Activated T-cell treated with anti-CD3 and anti-CD28 coated beads, Interleukin-2, amount 50 U/mL, for 24 hours (primary cell): ENCODE measurements at regions not wholly inside any gene's neighbourhood (a gene's known extent, or its start where the extent isn't known, plus 50 kb on each side); places are given as distances from the start of the nearest gene placed in this dataset.
A peak's percentile ranks its signal among the peaks of the same experiment; 100 is the strongest.

ENCODE experiments used
- DNase-seq: peaks from one replicate; pipeline ENCODE4 v3.0.0-alpha.2; 2020
- H3K27ac Mint-ChIP-seq: 2 replicates; pipeline ENCODE4 v1.8.0; 2020; ENCODE audit warnings: mild to moderate bottlenecking, mixed read lengths
- H3K27me3 Mint-ChIP-seq: 2 replicates; pipeline ENCODE4 v1.8.0; 2020; ENCODE audit warnings: mixed read lengths
- H3K36me3 Mint-ChIP-seq: 2 replicates; pipeline ENCODE4 v1.8.0; 2020; ENCODE audit warnings: low read depth, mixed read lengths
- H3K4me1 Mint-ChIP-seq: 2 replicates; pipeline ENCODE4 v1.8.0; 2020; ENCODE audit warnings: low read depth, mixed read lengths
- H3K4me3 Mint-ChIP-seq: 2 replicates; pipeline ENCODE4 v1.8.0; 2020; ENCODE audit warnings: mild to moderate bottlenecking, moderate library complexity, mixed read lengths
- H3K9me3 Mint-ChIP-seq: 2 replicates; pipeline ENCODE4 v1.8.0; 2020; ENCODE audit warnings: mixed read lengths

- no peak overlapping the region for H3K27ac Mint-ChIP-seq
- no peaks in the 10 kb centered on the region for H3K36me3 Mint-ChIP-seq
- DNase-seq: no peak
- peaks cover 1% of the 10 kb centered on the region for H3K4me1 Mint-ChIP-seq
- H3K9me3 Mint-ChIP-seq: no peaks in the 10 kb centered on the region
- no peak overlapping the region for H3K4me3 Mint-ChIP-seq
- peaks cover 3% of the 10 kb centered on the region for H3K27me3 Mint-ChIP-seq
These were observed 194.5 kb downstream of the SOX9 start for GRCh38 chr17:72315122-72315913.

GRCh38 chr17:72318131-72318530 is 197.3 kb downstream of the SOX9 start:
- Mint-ChIP-seq H3K9me3 (no peaks in the 10 kb centered on the region), H3K4me1 (no peaks in the 10 kb centered on the region), H3K27ac (no peak overlapping the region), H3K27me3 (peaks cover 6% of the 10 kb centered on the region), H3K36me3 (no peaks in the 10 kb centered on the region), H3K4me3 (no peak overlapping the region)
- no peak for DNase-seq

- no peak overlapping the region for H3K27ac Mint-ChIP-seq
- no peak overlapping the region for H3K4me3 Mint-ChIP-seq
- peaks cover 5% of the 10 kb centered on the region for H3K9me3 Mint-ChIP-seq
- H3K36me3 Mint-ChIP-seq: no peaks in the 10 kb centered on the region
- H3K27me3 Mint-ChIP-seq: peaks cover 6% of the 10 kb centered on the region
- DNase-seq: no peak
- no peaks in the 10 kb centered on the region for H3K4me1 Mint-ChIP-seq
These were observed 201.1 kb downstream of the SOX9 start for GRCh38 chr17:72321896-72322295.

DNA sequence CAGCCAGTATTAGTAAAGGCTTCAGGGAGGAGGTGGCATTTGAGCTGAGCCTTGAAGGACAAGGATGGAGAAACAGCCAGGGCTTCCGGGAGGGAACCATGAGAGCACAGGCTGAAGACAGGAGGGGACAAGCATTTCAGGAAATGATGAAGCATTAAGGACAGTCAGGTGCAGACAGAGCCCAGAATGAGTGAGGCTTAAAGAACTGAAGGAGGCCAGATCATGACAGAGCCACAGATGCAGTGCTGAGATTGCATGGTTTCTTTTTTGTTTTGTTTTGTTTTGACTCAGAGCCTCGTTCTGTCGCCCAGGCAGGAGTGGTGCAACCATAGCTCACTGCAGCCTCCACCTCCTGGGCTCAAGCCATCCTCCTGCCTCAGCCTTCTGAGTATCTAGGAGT is 211.5 kb downstream of the SOX9 start:
- H3K36me3 Mint-ChIP-seq: no peaks in the 10 kb centered on the region
- H3K9me3 Mint-ChIP-seq: no peaks in the 10 kb centered on the region
- no peaks in the 10 kb centered on the region for H3K4me1 Mint-ChIP-seq
- DNase-seq: no peak
- no peak overlapping the region for H3K4me3 Mint-ChIP-seq
- H3K27ac Mint-ChIP-seq: no peak overlapping the region
- H3K27me3 Mint-ChIP-seq: peaks cover 20% of the 10 kb centered on the region

DNA sequence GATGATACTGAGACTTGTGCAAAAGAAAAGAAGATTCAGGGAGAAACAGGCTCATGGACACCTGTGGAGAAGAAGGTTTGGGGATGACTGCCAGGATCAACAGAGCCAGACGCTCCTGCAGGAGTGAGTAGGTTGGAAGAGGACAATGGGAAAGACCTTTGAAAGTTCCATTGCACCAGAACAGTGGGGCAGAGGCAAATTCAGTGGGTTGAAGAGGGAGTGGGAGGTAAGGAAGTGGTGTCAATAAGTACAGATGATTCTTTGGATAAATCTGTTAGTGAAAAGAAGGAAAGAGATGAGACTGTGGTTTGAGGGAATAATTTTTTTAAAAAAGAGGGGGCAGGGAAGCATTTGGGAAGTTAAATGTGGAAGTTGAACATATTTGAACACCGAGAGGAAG is 212.8 kb downstream of the SOX9 start:
- no peak overlapping the region for H3K4me3 Mint-ChIP-seq

GRCh38 chr17:72334205-72334604 is 213.4 kb downstream of the SOX9 start:
- Mint-ChIP-seq H3K27me3 (peaks cover 32% of the 10 kb centered on the region), H3K36me3 (no peaks in the 10 kb centered on the region), H3K4me3 (no peak overlapping the region), H3K4me1 (no peaks in the 10 kb centered on the region), H3K9me3 (no peaks in the 10 kb centered on the region), H3K27ac (no peak overlapping the region)
- no peak for DNase-seq

More for the DNA sequence above, 212.8 kb downstream of the SOX9 start:
- Mint-ChIP-seq H3K9me3 (no peaks in the 10 kb centered on the region), H3K27me3 (peaks cover 28% of the 10 kb centered on the region), H3K4me1 (no peaks in the 10 kb centered on the region), H3K36me3 (no peaks in the 10 kb centered on the region), H3K27ac (peak overlapping the region; percentile 11)
- no peak for DNase-seq

- Mint-ChIP-seq H3K27ac (no peak overlapping the region), H3K4me1 (no peaks in the 10 kb centered on the region), H3K36me3 (no peaks in the 10 kb centered on the region), H3K9me3 (no peaks in the 10 kb centered on the region), H3K27me3 (peaks cover 32% of the 10 kb centered on the region), H3K4me3 (no peak overlapping the region)
- DNase-seq: no peak
These were observed 215.4 kb downstream of the SOX9 start for GRCh38 chr17:72336026-72336803.

GRCh38 chr17:72336804-72337070 is 215.9 kb downstream of the SOX9 start:
- Mint-ChIP-seq H3K27ac (no peak overlapping the region), H3K4me3 (no peak overlapping the region), H3K4me1 (no peaks in the 10 kb centered on the region), H3K36me3 (no peaks in the 10 kb centered on the region), H3K9me3 (no peaks in the 10 kb centered on the region), H3K27me3 (peaks cover 32% of the 10 kb centered on the region)
- DNase-seq: no peak

GRCh38 chr17:72338304-72338703 is 217.5 kb downstream of the SOX9 start:
- H3K36me3 Mint-ChIP-seq: no peaks in the 10 kb centered on the region
- no peaks in the 10 kb centered on the region for H3K4me1 Mint-ChIP-seq
- peaks cover 34% of the 10 kb centered on the region for H3K27me3 Mint-ChIP-seq
- no peak overlapping the region for H3K27ac Mint-ChIP-seq
- H3K4me3 Mint-ChIP-seq: no peak overlapping the region
- DNase-seq: no peak
- H3K9me3 Mint-ChIP-seq: no peaks in the 10 kb centered on the region

GRCh38 chr17:72338847-72339790 is 218.3 kb downstream of the SOX9 start:
- H3K4me3 Mint-ChIP-seq: no peak overlapping the region
- peaks cover 2% of the 10 kb centered on the region for H3K9me3 Mint-ChIP-seq
- H3K36me3 Mint-ChIP-seq: no peaks in the 10 kb centered on the region
- H3K4me1 Mint-ChIP-seq: no peaks in the 10 kb centered on the region
- peaks cover 34% of the 10 kb centered on the region for H3K27me3 Mint-ChIP-seq
- no peak overlapping the region for H3K27ac Mint-ChIP-seq
- no peak for DNase-seq

GRCh38 chr17:72340836-72341235 is 220.0 kb downstream of the SOX9 start:
- Mint-ChIP-seq H3K36me3 (no peaks in the 10 kb centered on the region), H3K27me3 (peaks cover 26% of the 10 kb centered on the region), H3K27ac (no peak overlapping the region), H3K4me1 (no peaks in the 10 kb centered on the region), H3K9me3 (peaks cover 4% of the 10 kb centered on the region), H3K4me3 (no peak overlapping the region)
- DNase-seq: no peak

DNA sequence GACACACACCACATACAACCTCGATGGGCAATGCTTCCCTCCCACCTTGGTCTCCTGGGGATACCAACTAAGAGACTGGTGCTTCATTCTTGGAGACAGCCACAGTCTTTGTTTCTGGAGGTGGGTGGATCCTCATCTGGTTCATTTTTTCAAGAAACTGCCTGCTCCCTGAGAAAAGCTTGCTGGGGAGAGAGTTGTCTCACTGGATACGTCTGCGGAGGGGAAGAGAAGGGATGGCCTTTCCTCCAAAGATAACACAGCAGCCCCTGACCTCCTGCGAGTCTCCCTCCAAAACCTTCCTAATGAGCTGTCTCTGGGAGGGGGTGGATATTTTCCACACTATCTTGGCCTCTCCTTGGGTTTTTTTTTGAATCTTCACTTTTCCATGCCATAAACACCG is 221.2 kb downstream of the SOX9 start:
- Mint-ChIP-seq H3K9me3 (peaks cover 4% of the 10 kb centered on the region), H3K4me3 (no peak overlapping the region), H3K27ac (no peak overlapping the region), H3K27me3 (peaks cover 16% of the 10 kb centered on the region), H3K36me3 (no peaks in the 10 kb centered on the region), H3K4me1 (no peaks in the 10 kb centered on the region)
- no peak for DNase-seq

DNA sequence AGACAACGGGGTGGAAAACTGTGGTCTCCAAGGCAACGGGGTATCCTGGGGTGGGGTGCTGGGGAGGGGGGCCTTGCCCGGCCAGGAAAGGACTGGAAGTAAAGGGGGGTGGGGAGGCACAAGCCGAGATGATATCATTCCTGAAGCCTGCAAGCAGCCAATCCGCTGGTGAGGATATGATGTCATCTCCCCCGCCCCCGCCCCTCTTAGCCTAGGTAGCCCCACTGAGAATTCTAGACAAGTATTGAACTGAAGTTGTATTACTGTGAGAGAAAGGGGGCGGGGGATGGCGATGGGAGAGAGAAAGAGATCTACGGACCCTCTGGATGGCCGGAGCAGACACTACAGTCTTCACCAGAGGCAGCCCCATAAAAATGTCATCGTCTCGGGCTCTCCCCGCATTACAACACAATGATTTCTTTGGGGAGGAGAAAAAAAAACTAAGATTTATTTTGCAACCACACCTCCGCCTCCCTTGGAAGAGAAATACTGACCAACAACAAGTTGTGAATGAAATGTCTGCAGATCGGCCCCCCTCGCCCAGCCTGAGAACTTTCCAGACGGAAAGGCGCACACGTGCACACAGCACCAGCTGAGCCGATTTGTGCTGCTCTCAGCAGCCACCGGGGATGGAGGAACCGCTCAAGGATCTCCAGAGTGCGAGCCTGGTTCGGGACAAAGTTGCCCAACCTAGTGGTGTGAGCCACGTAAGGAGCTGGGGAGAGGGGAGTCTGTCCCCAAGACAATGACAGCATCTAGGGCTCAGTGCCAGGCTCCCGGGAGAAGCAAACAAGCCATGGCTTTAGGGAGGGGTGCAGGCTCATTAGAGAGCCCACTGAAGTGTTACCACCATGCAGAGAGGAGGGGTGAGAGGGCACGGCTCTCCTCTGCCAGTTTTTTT is 222.1 kb downstream of the SOX9 start:
- no peaks in the 10 kb centered on the region for H3K36me3 Mint-ChIP-seq
- peaks cover 9% of the 10 kb centered on the region for H3K27me3 Mint-ChIP-seq
- no peak for DNase-seq
- H3K9me3 Mint-ChIP-seq: peaks cover 4% of the 10 kb centered on the region
- no peak overlapping the region for H3K27ac Mint-ChIP-seq
- no peak overlapping the region for H3K4me3 Mint-ChIP-seq
- H3K4me1 Mint-ChIP-seq: no peaks in the 10 kb centered on the region

DNA sequence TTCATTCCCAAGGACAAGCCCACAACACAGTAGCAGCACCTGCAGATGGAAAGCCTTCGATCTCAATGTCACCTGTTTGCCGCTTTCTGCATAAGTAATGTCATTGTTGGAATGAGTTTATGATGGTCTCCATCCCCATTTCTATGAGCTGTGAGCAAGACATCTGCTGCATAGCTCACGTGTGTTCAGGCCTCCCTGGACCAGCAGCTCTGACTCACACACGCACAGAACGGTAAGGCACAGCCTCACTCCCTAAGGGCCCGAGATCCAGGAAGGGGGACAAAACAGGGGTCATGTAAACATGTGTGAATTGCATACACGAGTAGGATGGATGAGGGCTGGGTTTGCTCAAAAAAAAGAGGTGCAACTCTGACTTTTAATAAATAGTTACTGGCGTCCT is 223.1 kb downstream of the SOX9 start:
- Mint-ChIP-seq H3K4me1 (no peaks in the 10 kb centered on the region), H3K9me3 (peaks cover 4% of the 10 kb centered on the region), H3K4me3 (no peak overlapping the region)

More for the DNA sequence above, 223.1 kb downstream of the SOX9 start:
- Mint-ChIP-seq H3K36me3 (no peaks in the 10 kb centered on the region), H3K27me3 (peaks cover 3% of the 10 kb centered on the region), H3K27ac (no peak overlapping the region)
- DNase-seq: no peak
